MM.1S (cell line): ENCODE measurements at regions not wholly inside any gene's neighbourhood (a gene's known extent, or its start where the extent isn't known, plus 50 kb on each side); places are given as distances from the start of the nearest gene placed in this dataset.

Source experiments
- DNase-seq: peaks from one replicate; pipeline ENCODE4 v3.0.0-alpha.2; 2015
- H2AFZ ChIP-seq: fragments of 300-600 bp; sonication (generic); 2 replicates; pipeline ENCODE4 v1.6.0; 2016; ENCODE audit warnings: antibody characterized with exemption, low read length
- H3F3A ChIP-seq: fragments of 300-600 bp; sonication (generic); 2 replicates; pipeline ENCODE4 v1.6.1; 2016; ENCODE audit warnings: mild to moderate bottlenecking, antibody characterized with exemption, low read length, moderate library complexity, mixed read lengths; ENCODE audit not compliant: insufficient read depth
- H3K27ac ChIP-seq: fragments of 300-600 bp; sonication (generic); 2 replicates; pipeline ENCODE4 v1.5.1; 2016; ENCODE audit warnings: mild to moderate bottlenecking, low read length
- H3K27me3 ChIP-seq: fragments of 300-600 bp; sonication (generic); replicated peaks from 2 replicates; pipeline ENCODE4 v1.6.0; 2016; ENCODE audit warnings: low read length; ENCODE audit not compliant: insufficient read depth
- H3K36me3 ChIP-seq: fragments of 300-600 bp; sonication (generic); replicated peaks from 2 replicates; pipeline ENCODE4 v1.6.1; 2016; ENCODE audit warnings: mild to moderate bottlenecking, low read length, mixed read lengths; ENCODE audit not compliant: insufficient read depth
- H3K4me1 ChIP-seq: fragments of 300-600 bp; sonication (generic); 2 replicates; pipeline ENCODE4 v1.6.1; 2016; ENCODE audit warnings: low read length, mixed read lengths
- H3K4me2 ChIP-seq: fragments of 300-600 bp; sonication (generic); 2 replicates; pipeline ENCODE4 v1.6.0; 2016; ENCODE audit warnings: low read depth, low read length
- H3K4me3 ChIP-seq: fragments of 300-600 bp; sonication (generic); 2 replicates; pipeline ENCODE4 v1.5.1; 2016; ENCODE audit warnings: low read length, mixed read lengths
- H3K79me2 ChIP-seq: fragments of 300-600 bp; sonication (generic); 2 replicates; pipeline ENCODE4 v1.6.1; 2016; ENCODE audit warnings: mixed run types, low read length, mixed read lengths
- H3K9ac ChIP-seq: fragments of 300-600 bp; sonication (generic); 2 replicates; pipeline ENCODE4 v1.6.1; 2016; ENCODE audit warnings: low read length, mixed read lengths
- H3K9me2 ChIP-seq: fragments of 300-600 bp; sonication (generic); replicated peaks from 2 replicates; pipeline ENCODE4 v1.6.1; 2016; ENCODE audit warnings: mild to moderate bottlenecking, low read length, mixed read lengths; ENCODE audit not compliant: insufficient read depth
- H3K9me3 ChIP-seq: fragments of 300-600 bp; sonication (generic); replicated peaks from 2 replicates; pipeline ENCODE4 v1.6.1; 2016; ENCODE audit warnings: mild to moderate bottlenecking, low read length, mixed read lengths; ENCODE audit not compliant: insufficient read depth
- H4K20me1 ChIP-seq: fragments of 300-600 bp; sonication (generic); 2 replicates; pipeline ENCODE4 v1.6.1; 2016; ENCODE audit warnings: mild to moderate bottlenecking, low read length, moderate library complexity, mixed read lengths; ENCODE audit not compliant: insufficient read depth
- CTCF ChIP-seq: fragments of 300-600 bp; sonication (generic); IDR thresholded peaks from 2 replicates; pipeline ENCODE4 v1.5.1; 2016; ENCODE audit warnings: antibody characterized with exemption, low read length, mixed read lengths
- EZH2 ChIP-seq: fragments of 300-600 bp; sonication (generic); optimal IDR thresholded peaks from 2 replicates; pipeline ENCODE3; 2017; ENCODE audit warnings: low read depth, mild to moderate bottlenecking, antibody characterized with exemption, low read length, mixed read lengths
- EZH2phosphoT487 ChIP-seq: fragments of 300-600 bp; sonication (generic); IDR thresholded peaks from 2 replicates; pipeline ENCODE4 v1.6.1; 2018; ENCODE audit warnings: antibody characterized with exemption, low read length

DNA sequence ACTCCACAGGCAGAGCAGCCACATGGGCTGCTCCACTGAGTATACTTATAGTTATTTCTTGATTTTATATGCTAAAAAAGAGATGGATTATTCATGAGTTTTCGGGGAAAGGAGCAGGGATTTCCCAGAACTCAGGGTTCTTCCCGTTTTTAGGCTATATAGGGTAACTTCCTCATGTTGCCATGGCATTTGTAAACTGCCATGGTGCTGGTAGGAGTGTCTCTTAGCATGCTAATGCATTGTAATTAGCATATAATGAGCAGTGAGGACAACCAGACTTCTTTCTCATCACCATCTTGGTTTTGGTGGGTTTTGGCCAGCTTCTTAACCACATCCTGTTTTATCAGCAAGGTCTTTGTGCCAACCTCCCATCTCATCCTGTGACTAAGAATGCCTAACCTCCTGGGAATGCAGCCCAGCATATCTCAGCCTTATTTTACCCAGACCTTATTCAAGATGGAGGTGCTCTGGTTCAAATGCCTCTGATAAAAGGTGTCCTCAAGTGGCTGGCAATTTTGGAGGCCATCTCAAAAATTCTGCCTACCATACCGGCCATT, 213.0 kb upstream of the VEGFC start:
- Histone ChIP-seq H3K27ac (no peak overlapping the region), H3K36me3 (no peaks in the 10 kb centered on the region), H3K9ac (no peak overlapping the region), H3K9me2 (no peaks in the 10 kb centered on the region), H3K9me3 (no peaks in the 10 kb centered on the region), H3F3A (no peaks in the 10 kb centered on the region), H2AFZ (no peak overlapping the region), H3K79me2 (no peaks in the 10 kb centered on the region), H4K20me1 (no peaks in the 10 kb centered on the region), H3K4me3 (no peak overlapping the region), H3K4me2 (no peak overlapping the region), H3K4me1 (no peaks in the 10 kb centered on the region), H3K27me3 (no peaks in the 10 kb centered on the region)
- no peak for TF ChIP-seq EZH2
- no peak for TF ChIP-seq CTCF
- TF ChIP-seq EZH2phosphoT487, result no peak
- DNase-seq, result no peak

- no peak overlapping the region for H3K27ac ChIP-seq
- no peak for DNase-seq
- no peaks in the 10 kb centered on the region for H3K36me3 ChIP-seq
- no peaks in the 10 kb centered on the region for H3K4me1 ChIP-seq
- H3F3A ChIP-seq, result no peaks in the 10 kb centered on the region
- H3K9me2 ChIP-seq, result no peaks in the 10 kb centered on the region
- no peak for TF ChIP-seq CTCF
- no peak for TF ChIP-seq EZH2phosphoT487
- TF ChIP-seq EZH2, result no peak
- no peak overlapping the region for H3K4me3 ChIP-seq
- no peaks in the 10 kb centered on the region for H3K79me2 ChIP-seq
- H2AFZ ChIP-seq, result no peak overlapping the region
- H3K27me3 ChIP-seq, result no peaks in the 10 kb centered on the region
- H3K9me3 ChIP-seq, result no peaks in the 10 kb centered on the region
- H3K4me2 ChIP-seq, result no peak overlapping the region
- no peaks in the 10 kb centered on the region for H4K20me1 ChIP-seq
- no peak overlapping the region for H3K9ac ChIP-seq
Measured at GRCh38 chr4:177006331-177006730, 213.6 kb upstream of the VEGFC start.

GRCh38 chr4:177008071-177008835, 215.5 kb upstream of the VEGFC start:
- H3K9me2 ChIP-seq, result no peaks in the 10 kb centered on the region
- no peak overlapping the region for H3K27ac ChIP-seq
- no peaks in the 10 kb centered on the region for H4K20me1 ChIP-seq
- no peaks in the 10 kb centered on the region for H3K36me3 ChIP-seq
- H3K9me3 ChIP-seq, result no peaks in the 10 kb centered on the region
- no peaks in the 10 kb centered on the region for H3K27me3 ChIP-seq
- no peaks in the 10 kb centered on the region for H3F3A ChIP-seq
- H2AFZ ChIP-seq, result no peak overlapping the region
- TF ChIP-seq CTCF (no peak), EZH2phosphoT487 (no peak), EZH2 (no peak)
- no peaks in the 10 kb centered on the region for H3K4me1 ChIP-seq
- H3K9ac ChIP-seq, result no peak overlapping the region
- no peak overlapping the region for H3K4me2 ChIP-seq
- H3K4me3 ChIP-seq, result no peak overlapping the region
- DNase-seq, result no peak
- no peaks in the 10 kb centered on the region for H3K79me2 ChIP-seq
